ENCODE measurements at regions not wholly inside any gene's neighbourhood (a gene's known extent, or its start where the extent isn't known, plus 50 kb on each side); places are given as distances from the start of the nearest gene placed in this dataset.

DNA sequence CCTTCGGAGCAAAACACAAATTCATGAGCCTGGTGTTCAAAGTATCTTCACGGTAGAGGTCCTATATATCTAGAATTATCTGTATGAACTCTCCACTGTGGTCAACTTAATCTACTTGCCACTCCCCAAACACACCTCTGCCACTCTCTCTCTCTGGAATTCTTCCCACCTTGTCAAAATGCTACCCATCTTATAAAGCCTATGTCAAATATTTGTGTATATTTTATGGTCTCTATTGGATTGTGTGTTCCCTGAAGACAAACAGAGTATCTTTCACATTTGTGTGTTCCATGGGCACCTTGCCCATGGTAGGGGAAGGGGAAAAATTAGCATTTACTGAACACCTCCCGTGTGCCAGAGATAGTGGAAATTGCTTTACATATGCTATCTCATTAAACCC, 83.2 kb upstream of the ATL2 start:
- TF ChIP-seq CTCF (IDR thresholded peaks at IDR 0.05) (no peak), POLR2A (IDR thresholded peaks at IDR 0.05) (no peak)

All from lower leg skin (tissue), 3 donors.